ENCODE measurements at regions not wholly inside any gene's neighbourhood (a gene's known extent, or its start where the extent isn't known, plus 50 kb on each side); places are given as distances from the start of the nearest gene placed in this dataset.

- TF ChIP-seq CTCF (IDR thresholded peaks at IDR 0.05; ENCODE audit: low read depth, low read length, poor library complexity, severe bottlenecking) = no peak
- no peak for TF ChIP-seq EZH2phosphoT487 (IDR thresholded peaks at IDR 0.05; ENCODE audit: borderline replicate concordance, low read length)
Observed at GRCh38 chr6:98560418-98560817, 274.0 kb upstream of the POU3F2 start.
